PC-9 (cell line): ENCODE measurements at regions not wholly inside any gene's neighbourhood (a gene's known extent, or its start where the extent isn't known, plus 50 kb on each side); places are given as distances from the start of the nearest gene placed in this dataset.

Source experiments
- EZH2 ChIP-seq: fragments of 200-600 bp; sonication (generic); IDR thresholded peaks from 2 replicates; pipeline ENCODE4 v1.8.0; 2017; ENCODE audit warnings: antibody characterized with exemption, low read depth
- TF ChIP-seq, protein P1 (sequence below): fragments of 200-600 bp; sonication (generic); conservative IDR thresholded peaks from 2 replicates; pipeline ENCODE4 v1.6.1; 2017; ENCODE audit warnings: mixed run types, antibody characterized with exemption, mild to moderate bottlenecking, moderate library complexity

DNA sequence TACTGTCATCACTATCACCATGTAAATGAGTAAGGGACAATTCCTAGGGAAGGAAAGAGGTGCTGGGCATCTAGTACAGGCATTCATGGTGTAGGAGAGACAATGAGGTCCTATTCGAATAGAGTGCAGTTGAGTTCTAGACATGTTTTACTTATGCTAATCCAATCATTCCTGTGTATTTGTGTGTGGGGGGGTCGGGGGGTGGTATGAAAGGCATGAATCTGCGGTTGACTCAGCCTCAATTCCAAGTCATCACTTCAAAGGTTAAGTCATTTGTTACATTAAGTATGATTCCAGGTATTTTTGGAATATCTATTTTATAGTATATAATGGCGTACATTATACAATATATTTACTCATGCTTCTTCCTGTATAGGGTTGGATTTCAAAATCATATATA, 163.1 kb upstream of the GALNT15 start:
- TF ChIP-seq, protein P1, sequence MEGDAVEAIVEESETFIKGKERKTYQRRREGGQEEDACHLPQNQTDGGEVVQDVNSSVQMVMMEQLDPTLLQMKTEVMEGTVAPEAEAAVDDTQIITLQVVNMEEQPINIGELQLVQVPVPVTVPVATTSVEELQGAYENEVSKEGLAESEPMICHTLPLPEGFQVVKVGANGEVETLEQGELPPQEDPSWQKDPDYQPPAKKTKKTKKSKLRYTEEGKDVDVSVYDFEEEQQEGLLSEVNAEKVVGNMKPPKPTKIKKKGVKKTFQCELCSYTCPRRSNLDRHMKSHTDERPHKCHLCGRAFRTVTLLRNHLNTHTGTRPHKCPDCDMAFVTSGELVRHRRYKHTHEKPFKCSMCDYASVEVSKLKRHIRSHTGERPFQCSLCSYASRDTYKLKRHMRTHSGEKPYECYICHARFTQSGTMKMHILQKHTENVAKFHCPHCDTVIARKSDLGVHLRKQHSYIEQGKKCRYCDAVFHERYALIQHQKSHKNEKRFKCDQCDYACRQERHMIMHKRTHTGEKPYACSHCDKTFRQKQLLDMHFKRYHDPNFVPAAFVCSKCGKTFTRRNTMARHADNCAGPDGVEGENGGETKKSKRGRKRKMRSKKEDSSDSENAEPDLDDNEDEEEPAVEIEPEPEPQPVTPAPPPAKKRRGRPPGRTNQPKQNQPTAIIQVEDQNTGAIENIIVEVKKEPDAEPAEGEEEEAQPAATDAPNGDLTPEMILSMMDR = no peak
- TF ChIP-seq EZH2 = no peak
